Endothelial cell of umbilical vein (primary cell): ENCODE measurements at regions not wholly inside any gene's neighbourhood (a gene's known extent, or its start where the extent isn't known, plus 50 kb on each side); places are given as distances from the start of the nearest gene placed in this dataset.
"Not testable (repeated sequence)": the region's sequence is repeated elsewhere in the genome, so short reads cannot be mapped to it uniquely, and the experiment has no call there.

Source experiments
- CTCF ChIP-seq, 2 donors: IDR thresholded peaks; 1 replicate in 1 of 2; 2 replicates in 1 of 2; pipeline ENCODE4 v1.5.1; 2011; ENCODE audit warnings: low read length in 2 of 2, mild to moderate bottlenecking in 2 of 2, moderate library complexity in 2 of 2, control low read depth in 1 of 2, inconsistent platforms in 1 of 2, low read depth in 1 of 2; ENCODE audit not compliant: insufficient read depth in 1 of 2; ENCODE audit errors: extremely low read depth in 1 of 2
- EZH2 ChIP-seq: IDR thresholded peaks from 2 replicates; pipeline ENCODE4 v1.6.1; 2012; ENCODE audit warnings: borderline replicate concordance, low read depth, mild to moderate bottlenecking, moderate library complexity, low read length, inconsistent platforms; ENCODE audit not compliant: severe bottlenecking
- POLR2A ChIP-seq: IDR thresholded peaks from 2 replicates; pipeline ENCODE4 v1.6.1; 2012; ENCODE audit warnings: low read depth, mild to moderate bottlenecking, control low read depth, low read length
- POLR2AphosphoS5 ChIP-seq: IDR thresholded peaks from 2 replicates; pipeline ENCODE4 v1.6.1; 2012; ENCODE audit warnings: low read depth, mild to moderate bottlenecking, control low read depth, low read length, moderate library complexity; ENCODE audit not compliant: insufficient read depth

- TF ChIP-seq EZH2; CTCF (IDR thresholded peaks at IDR 0.05; ENCODE audit: extremely low read depth in 1 of 2, insufficient read depth in 1 of 2, low read depth in 1 of 2, low read length in 2 of 2); POLR2AphosphoS5; POLR2A: not testable (repeated sequence)
Observed at GRCh38 chr1:81720256-81720655, 80.5 kb upstream of the ADGRL2 start.
